ENCODE measurements at regions not wholly inside any gene's neighbourhood (a gene's known extent, or its start where the extent isn't known, plus 50 kb on each side); places are given as distances from the start of the nearest gene placed in this dataset.

GRCh38 chr12:115129727-115130126 is 445.8 kb upstream of the TBX3 start:
- no peak for DNase-seq (ENCODE audit: low spot score)

GRCh38 chr12:115121053-115121452 is 437.1 kb upstream of the TBX3 start:
- no peak for DNase-seq (ENCODE audit: low spot score)

- DNase-seq (ENCODE audit: low spot score), result no peak
Measured at GRCh38 chr12:115118177-115118724, 434.3 kb upstream of the TBX3 start.

- DNase-seq (ENCODE audit: low spot score), result no peak
Measured at GRCh38 chr12:115114140-115114539, 430.2 kb upstream of the TBX3 start.

GRCh38 chr12:115109863-115110262 is 425.9 kb upstream of the TBX3 start:
- no peak for DNase-seq (ENCODE audit: low spot score)

- DNase-seq (ENCODE audit: low spot score), result no peak
Measured at GRCh38 chr12:115108129-115109100, 424.4 kb upstream of the TBX3 start.

- DNase-seq (ENCODE audit: low spot score), result no peak
Measured at GRCh38 chr12:115103884-115104883, 420.2 kb upstream of the TBX3 start.

GRCh38 chr12:115102450-115102849 is 418.5 kb upstream of the TBX3 start:
- DNase-seq (ENCODE audit: low spot score), result no peak

GRCh38 chr12:115101520-115101919 is 417.5 kb upstream of the TBX3 start:
- no peak for DNase-seq (ENCODE audit: low spot score)

GRCh38 chr12:115097416-115097815 is 413.4 kb upstream of the TBX3 start:
- DNase-seq (ENCODE audit: low spot score), result no peak

GRCh38 chr12:115096588-115097397 is 412.8 kb upstream of the TBX3 start:
- DNase-seq (ENCODE audit: low spot score), result no peak

- no peak for DNase-seq (ENCODE audit: low spot score)
Measured at GRCh38 chr12:115095073-115095748, 411.2 kb upstream of the TBX3 start.

- DNase-seq (ENCODE audit: low spot score), result no peak
Measured at GRCh38 chr12:115094163-115094816, 410.3 kb upstream of the TBX3 start.

GRCh38 chr12:115093261-115093660 is 409.3 kb upstream of the TBX3 start:
- DNase-seq (ENCODE audit: low spot score), result no peak

GRCh38 chr12:115090783-115091182 is 406.8 kb upstream of the TBX3 start:
- no peak for DNase-seq (ENCODE audit: low spot score)

- no peak for DNase-seq (ENCODE audit: low spot score)
Measured at GRCh38 chr12:115088995-115089841, 405.2 kb upstream of the TBX3 start.

- DNase-seq (ENCODE audit: low spot score), result no peak
Measured at GRCh38 chr12:115088328-115088994, 404.5 kb upstream of the TBX3 start.

GRCh38 chr12:115085594-115085993 is 401.6 kb upstream of the TBX3 start:
- DNase-seq (ENCODE audit: low spot score), result no peak

GRCh38 chr12:115079760-115080159 is 395.8 kb upstream of the TBX3 start:
- no peak for DNase-seq (ENCODE audit: low spot score)
